Tibial artery (tissue), 4 donors: ENCODE measurements at regions not wholly inside any gene's neighbourhood (a gene's known extent, or its start where the extent isn't known, plus 50 kb on each side); places are given as distances from the start of the nearest gene placed in this dataset.

ENCODE experiments used
- DNase-seq, 2 donors: peaks; one replicate each; pipeline ENCODE4 v3.0.0-alpha.2; 2019
- H3K27ac ChIP-seq, 2 donors: fragments of 200-600 bp; sonication (generic) in 1 of 2; 1 replicate in 1 of 2; 2 replicates in 1 of 2; pipeline ENCODE4 v1.5.1; 2018 to 2019; ENCODE audit warnings: mild to moderate bottlenecking in 1 of 2
- H3K27me3 ChIP-seq, 2 donors: fragments of 200-600 bp; sonication (generic) in 1 of 2; one replicate each; pipeline versions ENCODE4 v1.5.1 to v1.6.0; 2016 to 2019
- H3K36me3 ChIP-seq, 3 donors: fragments of 200-600 bp; sonication (generic) in 2 of 3; one replicate each; pipeline ENCODE4 v1.5.1; 2016 to 2019; ENCODE audit warnings: mild to moderate bottlenecking in 2 of 3
- H3K4me1 ChIP-seq, 4 donors: fragments of 200-600 bp; sonication (generic) in 2 of 4; 1 replicate in 3 of 4; 2 replicates in 1 of 4; pipeline ENCODE4 v1.5.1; 2016 to 2019
- H3K4me3 ChIP-seq, 2 donors: fragments of 200-600 bp; sonication (generic) in 1 of 2; 1 replicate in 1 of 2; 2 replicates in 1 of 2; pipeline ENCODE4 v1.5.1; 2018 to 2019; ENCODE audit warnings: mild to moderate bottlenecking in 2 of 2
- H3K9me3 ChIP-seq, 3 donors: fragments of 200-600 bp; sonication (generic) in 1 of 3; one replicate each; pipeline ENCODE4 v1.5.1; 2016 to 2019
- CTCF ChIP-seq, 2 experiments: fragments of 200-600 bp in 1 of 2; fragments of 450-650 bp in 1 of 2; IDR thresholded peaks; one replicate each; pipeline ENCODE4 v1.5.1; 2017 to 2019; ENCODE audit warnings: antibody characterized with exemption in 2 of 2, mild to moderate bottlenecking in 1 of 2, moderate library complexity in 1 of 2
- intact Hi-C: fragments of 100-400 bp; cut with DNase I; formaldehyde crosslinking; loops from one replicate; pipeline ENCODE4 v1.15.0; 2023; ENCODE audit warnings: low total_unique reads

GRCh38 chr5:136776022-136776927, 410.9 kb upstream of the TRPC7 start:
- Histone ChIP-seq H3K4me3 (no peak overlapping the region), H3K9me3 (peaks cover 0 to 6% (median 0%) of the 10 kb centered on the region in 3 donors), H3K27me3 (no peaks in the 10 kb centered on the region), H3K27ac (no peak overlapping the region), H3K4me1 (no peaks in the 10 kb centered on the region), H3K36me3 (no peaks in the 10 kb centered on the region)
- no peak for TF ChIP-seq CTCF (IDR thresholded peaks at IDR 0.05)
- no peak for DNase-seq
- intact Hi-C loops: no loop called here

GRCh38 chr5:136772491-136772890, 407.1 kb upstream of the TRPC7 start:
- Histone ChIP-seq H3K4me1 (no peaks in the 10 kb centered on the region), H3K27me3 (no peaks in the 10 kb centered on the region), H3K36me3 (no peaks in the 10 kb centered on the region), H3K4me3 (no peak overlapping the region), H3K9me3 (peaks cover 0 to 6% (median 0%) of the 10 kb centered on the region in 3 donors), H3K27ac (no peak overlapping the region)
- intact Hi-C loops: loop anchor here (5.0 kb wide), 1 partner anchor 525 kb away; no protein-coding TSS in a partner anchor
- TF ChIP-seq CTCF (IDR thresholded peaks at IDR 0.05): no peak
- DNase-seq: no peak

DNA sequence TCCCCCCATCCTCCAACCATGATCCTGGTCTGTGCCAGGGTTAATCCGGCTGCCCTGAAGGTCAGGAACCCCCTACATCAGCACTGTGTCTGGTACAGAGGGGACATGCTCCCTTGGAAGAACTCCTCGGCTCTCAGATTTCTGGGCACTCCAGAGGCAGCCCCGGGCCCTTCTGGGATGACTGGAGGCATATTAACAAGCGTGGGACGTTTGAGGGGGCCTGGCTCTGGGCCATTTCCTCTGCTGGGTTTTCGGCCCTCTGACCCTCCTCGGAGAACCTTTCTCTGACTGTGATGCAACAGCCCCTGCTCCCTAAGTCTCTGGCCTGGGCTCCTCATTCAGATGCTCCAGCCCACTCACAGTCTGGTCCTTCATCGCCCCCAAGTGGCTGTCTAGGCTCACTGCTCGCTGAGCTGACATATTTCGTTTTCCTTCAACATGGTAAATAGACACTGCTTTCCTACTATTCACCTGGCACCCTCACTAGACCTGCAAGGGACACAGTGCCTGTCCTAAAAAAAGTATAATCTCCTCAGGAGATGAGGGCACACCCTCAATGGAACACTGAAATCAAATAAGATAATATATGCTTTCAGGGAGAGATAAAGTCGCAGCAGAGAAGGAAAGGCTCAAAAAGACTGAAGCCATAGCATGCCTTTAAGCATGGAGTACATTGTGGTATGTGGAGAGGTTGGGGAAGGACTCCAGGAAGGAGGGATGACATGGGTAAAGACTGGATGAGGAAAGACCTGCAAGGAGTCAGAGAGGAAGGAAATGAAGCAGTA, 404.7 kb upstream of the TRPC7 start:
- Histone ChIP-seq H3K4me1 (no peaks in the 10 kb centered on the region), H3K4me3 (no peak overlapping the region), H3K27ac (no peak overlapping the region), H3K9me3 (no peaks in the 10 kb centered on the region), H3K27me3 (no peaks in the 10 kb centered on the region), H3K36me3 (no peaks in the 10 kb centered on the region)
- TF ChIP-seq CTCF (IDR thresholded peaks at IDR 0.05): peak; percentile 63 to 70
- DNase-seq: peak; percentile 70 to 79
- intact Hi-C loops: loop anchor here (5.0 kb wide), 1 partner anchor 523 kb away; no protein-coding TSS in a partner anchor

GRCh38 chr5:136769093-136769492, 403.7 kb upstream of the TRPC7 start:
- H3K9me3 ChIP-seq: no peaks in the 10 kb centered on the region
- no peaks in the 10 kb centered on the region for H3K27me3 ChIP-seq
- no peak overlapping the region for H3K27ac ChIP-seq
- intact Hi-C loops: no loop called here
- DNase-seq: no peak
- H3K36me3 ChIP-seq: no peaks in the 10 kb centered on the region
- H3K4me1 ChIP-seq: no peaks in the 10 kb centered on the region
- TF ChIP-seq CTCF (IDR thresholded peaks at IDR 0.05): no peak
- no peak overlapping the region for H3K4me3 ChIP-seq

- H3K9me3 ChIP-seq: no peaks in the 10 kb centered on the region
- H3K4me1 ChIP-seq: no peaks in the 10 kb centered on the region
- no peak overlapping the region for H3K4me3 ChIP-seq
- intact Hi-C loops: no loop called here
- H3K27ac ChIP-seq: no peak overlapping the region
- H3K27me3 ChIP-seq: no peaks in the 10 kb centered on the region
- H3K36me3 ChIP-seq: no peaks in the 10 kb centered on the region
- no peak for TF ChIP-seq CTCF (IDR thresholded peaks at IDR 0.05)
- no peak for DNase-seq
These were observed 403.1 kb upstream of the TRPC7 start for GRCh38 chr5:136768457-136768856.
